ENCODE measurements at regions not wholly inside any gene's neighbourhood (a gene's known extent, or its start where the extent isn't known, plus 50 kb on each side); places are given as distances from the start of the nearest gene placed in this dataset.

DNA sequence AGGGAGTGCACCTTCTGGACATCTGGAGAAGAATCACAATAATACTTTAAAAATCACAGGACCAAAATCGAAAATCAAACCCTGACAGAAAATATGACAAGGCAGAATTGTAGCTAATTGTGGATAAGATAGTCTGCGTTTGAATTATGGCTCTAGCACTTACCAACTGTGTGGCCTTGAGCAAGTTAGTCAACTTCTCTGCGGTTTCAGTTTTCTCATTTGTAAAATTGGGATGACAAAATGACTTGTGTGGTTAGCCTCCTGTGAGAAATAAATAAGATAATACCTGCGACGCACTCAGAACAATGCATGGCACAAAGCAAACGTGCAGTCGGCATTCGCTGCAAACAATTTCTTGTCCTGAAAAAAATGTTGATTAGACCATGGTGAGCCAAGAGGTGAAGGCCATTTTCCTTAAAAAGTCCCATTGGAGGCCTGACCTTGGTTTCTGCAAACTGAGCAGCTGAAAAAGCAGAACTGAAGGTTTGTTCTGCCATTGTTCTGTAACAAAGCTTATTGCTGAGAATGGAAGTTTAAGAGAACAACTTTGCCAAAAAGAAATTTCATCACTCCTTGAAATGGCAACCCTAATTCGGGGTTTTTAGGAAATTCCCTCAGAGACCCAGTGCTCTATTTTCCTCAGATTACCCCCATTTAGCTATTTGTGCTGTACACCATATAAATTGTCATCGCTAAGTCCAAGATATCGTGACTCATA is 266.3 kb downstream of the ERMARD start:
- no peak overlapping the region for H3K27ac ChIP-seq
- no peak for DNase-seq (ENCODE audit: low spot score)
- POLR2A ChIA-PET (ENCODE audit: low non-redundant PET) = no interaction called here
- TF ChIP-seq, protein P1, sequence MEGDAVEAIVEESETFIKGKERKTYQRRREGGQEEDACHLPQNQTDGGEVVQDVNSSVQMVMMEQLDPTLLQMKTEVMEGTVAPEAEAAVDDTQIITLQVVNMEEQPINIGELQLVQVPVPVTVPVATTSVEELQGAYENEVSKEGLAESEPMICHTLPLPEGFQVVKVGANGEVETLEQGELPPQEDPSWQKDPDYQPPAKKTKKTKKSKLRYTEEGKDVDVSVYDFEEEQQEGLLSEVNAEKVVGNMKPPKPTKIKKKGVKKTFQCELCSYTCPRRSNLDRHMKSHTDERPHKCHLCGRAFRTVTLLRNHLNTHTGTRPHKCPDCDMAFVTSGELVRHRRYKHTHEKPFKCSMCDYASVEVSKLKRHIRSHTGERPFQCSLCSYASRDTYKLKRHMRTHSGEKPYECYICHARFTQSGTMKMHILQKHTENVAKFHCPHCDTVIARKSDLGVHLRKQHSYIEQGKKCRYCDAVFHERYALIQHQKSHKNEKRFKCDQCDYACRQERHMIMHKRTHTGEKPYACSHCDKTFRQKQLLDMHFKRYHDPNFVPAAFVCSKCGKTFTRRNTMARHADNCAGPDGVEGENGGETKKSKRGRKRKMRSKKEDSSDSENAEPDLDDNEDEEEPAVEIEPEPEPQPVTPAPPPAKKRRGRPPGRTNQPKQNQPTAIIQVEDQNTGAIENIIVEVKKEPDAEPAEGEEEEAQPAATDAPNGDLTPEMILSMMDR (conservative IDR thresholded peaks at IDR 0.05; ENCODE audit: low read depth) = no peak
- CTCF ChIA-PET = no interaction called here

DNA sequence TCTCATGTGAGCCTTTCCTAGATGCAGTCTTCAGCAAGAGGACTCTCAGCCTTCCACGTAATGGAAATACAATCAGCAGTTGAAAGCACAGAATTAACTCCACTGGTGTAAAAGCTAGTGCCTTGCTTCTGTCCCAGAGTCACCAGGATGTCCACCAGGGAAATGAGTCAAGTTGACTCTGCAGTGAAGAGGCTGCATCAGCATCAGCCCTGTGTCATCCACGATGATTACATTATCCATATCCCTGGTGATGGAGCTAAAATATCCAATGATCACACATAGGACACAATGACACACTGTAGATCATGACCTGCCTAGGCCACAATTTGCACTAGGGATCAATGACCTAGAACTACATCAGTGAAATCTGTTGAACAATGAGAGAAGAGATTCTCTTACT is 262.4 kb downstream of the ERMARD start:
- ChIA-PET CTCF (no interaction called here), POLR2A (ENCODE audit: low non-redundant PET) (no interaction called here)
- H3K27ac ChIP-seq = no peak overlapping the region
- TF ChIP-seq, protein P1 (conservative IDR thresholded peaks at IDR 0.05; ENCODE audit: low read depth) = no peak
- no peak for DNase-seq (ENCODE audit: low spot score)

DNA sequence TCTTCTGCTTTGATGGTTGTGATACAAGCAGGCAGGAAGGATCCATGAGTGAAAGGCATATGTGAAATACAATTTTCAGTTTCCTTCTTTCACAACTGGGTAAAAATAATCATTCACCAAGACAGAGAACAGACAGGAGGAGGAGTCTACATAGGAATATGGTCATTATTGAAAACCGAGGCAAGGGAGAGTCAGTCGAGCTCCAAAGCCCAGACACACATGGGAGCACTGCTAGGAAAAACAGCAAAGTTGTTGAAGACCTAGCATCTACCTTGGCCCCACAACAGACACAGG is 260.6 kb downstream of the ERMARD start:
- DNase-seq (ENCODE audit: low spot score) = no peak

DNA sequence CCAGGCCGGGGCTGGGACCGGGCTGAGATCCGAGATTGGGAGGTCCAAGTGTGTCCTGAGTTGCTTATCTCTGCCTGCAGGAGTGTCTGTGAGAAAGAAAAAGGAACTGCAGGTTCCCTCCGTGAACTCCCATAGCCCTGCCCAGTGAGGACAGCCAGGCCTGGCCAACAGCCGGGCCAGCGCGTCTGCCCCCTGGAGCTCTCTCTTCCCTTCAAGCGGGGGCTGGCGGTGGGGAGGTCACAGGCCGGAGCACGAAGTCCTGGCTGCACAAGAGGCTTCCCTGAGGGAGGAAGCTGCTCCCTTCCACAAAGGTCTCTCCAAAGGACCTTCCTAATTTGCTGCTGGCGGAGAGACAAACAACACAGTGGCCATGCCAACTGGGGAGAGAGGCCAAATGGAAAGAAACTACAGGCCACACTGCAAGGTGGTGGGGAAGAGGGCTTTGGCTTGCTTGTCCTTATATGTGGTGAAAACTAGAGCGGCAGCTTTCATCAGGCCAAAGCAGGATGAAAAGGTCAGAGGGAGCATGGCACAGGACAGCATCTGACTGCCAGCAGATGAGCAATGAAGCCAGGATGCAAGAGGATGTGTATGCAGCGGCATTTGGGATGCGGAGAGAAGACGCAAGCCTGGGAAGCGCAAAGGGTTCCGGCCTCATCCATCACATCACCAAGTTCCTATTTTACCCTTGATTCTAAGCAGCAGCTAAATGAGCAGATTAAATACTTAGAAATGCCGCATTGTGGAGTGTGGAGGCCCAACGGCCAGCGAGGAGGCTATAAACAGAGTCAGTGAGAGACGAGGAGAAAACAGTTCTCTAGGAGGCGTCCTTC is 260.0 kb downstream of the ERMARD start:
- TF ChIP-seq, protein P1 (conservative IDR thresholded peaks at IDR 0.05; ENCODE audit: low read depth) = no peak
- ChIA-PET CTCF (interaction anchor here (1.1 kb wide), 1 partner anchor 506 kb away, joined by 3 read pairs; no protein-coding TSS in a partner anchor), POLR2A (ENCODE audit: low non-redundant PET) (no interaction called here)
- H3K27ac ChIP-seq = no peak overlapping the region
- no peak for DNase-seq (ENCODE audit: low spot score)

More for the DNA sequence above, 260.6 kb downstream of the ERMARD start:
- CTCF ChIA-PET = interaction anchor here (1.1 kb wide), 1 partner anchor 505 kb away, joined by 3 read pairs; no protein-coding TSS in a partner anchor
- POLR2A ChIA-PET (ENCODE audit: low non-redundant PET) = no interaction called here
- TF ChIP-seq, protein P1 (conservative IDR thresholded peaks at IDR 0.05; ENCODE audit: low read depth) = no peak
- no peak overlapping the region for H3K27ac ChIP-seq

DNA sequence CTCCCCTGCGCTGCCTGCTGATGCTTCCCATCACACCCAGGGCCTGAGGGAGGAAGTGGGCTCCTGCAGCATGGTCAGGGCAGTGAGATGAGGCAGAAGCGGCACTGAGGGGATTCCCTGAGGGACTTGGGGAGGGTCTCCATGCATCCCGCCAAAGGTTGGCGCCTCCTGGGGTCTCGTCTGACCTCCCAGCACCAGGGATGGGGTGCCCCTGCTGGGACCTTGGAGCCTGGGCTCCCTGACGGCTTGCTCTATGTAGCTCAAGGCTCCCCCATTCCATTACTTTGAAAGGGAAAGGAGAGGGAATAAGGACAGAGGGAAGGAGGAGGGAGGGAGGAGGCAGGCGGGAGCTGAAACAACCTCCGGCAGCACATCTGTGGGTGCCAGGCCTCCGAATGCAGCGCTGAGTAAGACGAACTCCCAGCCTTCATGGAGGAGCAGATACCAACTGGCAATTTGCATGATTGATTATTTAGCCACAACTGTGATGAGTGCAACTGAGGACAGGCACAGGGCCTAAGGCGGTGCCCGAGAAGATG is 259.3 kb downstream of the ERMARD start:
- ChIA-PET POLR2A (ENCODE audit: low non-redundant PET) (no interaction called here), CTCF (interaction anchor here (0.6 kb wide), 1 partner anchor 519 kb away, joined by 3 read pairs; no protein-coding TSS in a partner anchor)

DNA sequence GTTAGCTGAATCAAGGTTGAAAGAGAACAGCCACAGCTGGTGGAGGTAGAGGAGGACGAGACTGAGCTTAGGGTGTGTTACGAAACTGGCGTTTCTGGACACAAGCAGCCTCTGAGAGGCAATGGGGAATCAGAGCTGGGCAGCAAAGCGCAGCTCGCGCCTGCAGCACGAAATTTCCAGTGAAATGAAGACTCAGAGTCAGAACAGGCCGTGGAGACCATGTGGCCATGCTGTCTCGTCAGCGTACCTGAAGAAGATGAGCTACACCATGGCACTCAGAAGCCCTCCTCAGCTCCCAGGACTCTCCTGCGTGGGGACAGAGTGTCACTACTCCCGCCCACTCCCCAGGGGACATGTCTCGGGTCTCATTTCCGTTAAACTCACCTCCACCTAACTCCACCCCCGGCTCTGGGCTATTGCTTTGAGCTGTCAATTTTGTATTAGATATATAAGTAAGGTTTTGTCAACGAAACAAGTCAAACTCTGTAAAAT is 256.9 kb downstream of the ERMARD start:
- ChIA-PET CTCF (interaction anchor here (0.6 to 1.2 kb wide), 2 partner anchors 176 to 1249 kb away, joined by 4 to 5 read pairs; no protein-coding TSS in a partner anchor), POLR2A (ENCODE audit: low non-redundant PET) (no interaction called here)
- TF ChIP-seq, protein P1 (conservative IDR thresholded peaks at IDR 0.05; ENCODE audit: low read depth) = no peak
- DNase-seq (ENCODE audit: low spot score) = no peak
- H3K27ac ChIP-seq = no peak overlapping the region

More for the DNA sequence above, 259.3 kb downstream of the ERMARD start:
- no peak overlapping the region for H3K27ac ChIP-seq
- TF ChIP-seq, protein P1 (conservative IDR thresholded peaks at IDR 0.05; ENCODE audit: low read depth) = no peak
- no peak for DNase-seq (ENCODE audit: low spot score)

All from RWPE1 (cell line).